C4-2B (cell line): ENCODE measurements at regions not wholly inside any gene's neighbourhood (a gene's known extent, or its start where the extent isn't known, plus 50 kb on each side); places are given as distances from the start of the nearest gene placed in this dataset.

Experiments used
- ZFX ChIP-seq: fragments of 450-650 bp; IDR thresholded peaks from 2 replicates; pipeline ENCODE4 v1.6.1; 2017
- TF ChIP-seq, protein P1 (sequence below): fragments of 450-650 bp; conservative IDR thresholded peaks from 2 replicates; pipeline ENCODE4 v1.5.1; 2017; ENCODE audit warnings: mild to moderate bottlenecking

DNA sequence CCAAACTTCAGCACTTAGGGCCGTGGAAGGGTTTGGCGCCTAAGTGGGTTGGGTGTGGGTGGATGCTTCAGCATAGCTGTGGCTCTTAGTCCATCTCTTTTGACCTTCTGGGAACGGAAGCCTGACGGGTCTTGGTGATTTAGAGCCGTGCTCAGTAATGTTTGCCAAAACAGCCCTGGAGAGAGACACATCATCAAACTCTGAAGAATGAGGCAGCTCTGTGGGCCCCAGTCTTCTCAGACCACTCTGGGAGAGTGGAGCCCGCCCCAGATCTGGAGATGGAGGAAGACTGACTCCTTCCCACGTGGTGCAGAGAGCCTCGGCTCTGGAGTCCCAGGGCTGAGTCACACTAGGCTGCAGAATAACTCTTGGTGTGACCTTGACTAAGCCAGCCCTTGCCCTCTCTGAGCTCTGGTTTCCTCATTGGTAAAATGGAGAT, 168.9 kb downstream of the C11orf91 start:
- TF ChIP-seq, protein P1, sequence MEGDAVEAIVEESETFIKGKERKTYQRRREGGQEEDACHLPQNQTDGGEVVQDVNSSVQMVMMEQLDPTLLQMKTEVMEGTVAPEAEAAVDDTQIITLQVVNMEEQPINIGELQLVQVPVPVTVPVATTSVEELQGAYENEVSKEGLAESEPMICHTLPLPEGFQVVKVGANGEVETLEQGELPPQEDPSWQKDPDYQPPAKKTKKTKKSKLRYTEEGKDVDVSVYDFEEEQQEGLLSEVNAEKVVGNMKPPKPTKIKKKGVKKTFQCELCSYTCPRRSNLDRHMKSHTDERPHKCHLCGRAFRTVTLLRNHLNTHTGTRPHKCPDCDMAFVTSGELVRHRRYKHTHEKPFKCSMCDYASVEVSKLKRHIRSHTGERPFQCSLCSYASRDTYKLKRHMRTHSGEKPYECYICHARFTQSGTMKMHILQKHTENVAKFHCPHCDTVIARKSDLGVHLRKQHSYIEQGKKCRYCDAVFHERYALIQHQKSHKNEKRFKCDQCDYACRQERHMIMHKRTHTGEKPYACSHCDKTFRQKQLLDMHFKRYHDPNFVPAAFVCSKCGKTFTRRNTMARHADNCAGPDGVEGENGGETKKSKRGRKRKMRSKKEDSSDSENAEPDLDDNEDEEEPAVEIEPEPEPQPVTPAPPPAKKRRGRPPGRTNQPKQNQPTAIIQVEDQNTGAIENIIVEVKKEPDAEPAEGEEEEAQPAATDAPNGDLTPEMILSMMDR = no peak
- no peak for TF ChIP-seq ZFX
